Body of pancreas (tissue), 4 donors: ENCODE measurements at regions not wholly inside any gene's neighbourhood (a gene's known extent, or its start where the extent isn't known, plus 50 kb on each side); places are given as distances from the start of the nearest gene placed in this dataset.

ENCODE experiments used
- CTCF ChIP-seq, 7 experiments: fragments of 450-650 bp in 4 of 7; fragments of 200-600 bp in 3 of 7; sonication (generic) in 3 of 7; IDR thresholded peaks; one replicate each; pipeline ENCODE4 v1.5.1; 2016 to 2019; ENCODE audit warnings: antibody characterized with exemption in 7 of 7
- POLR2A ChIP-seq, 3 donors: fragments of 450-650 bp; IDR thresholded peaks; one replicate each; pipeline ENCODE4 v1.6.1; 2016; ENCODE audit warnings: antibody characterized with exemption in 3 of 3, mild to moderate bottlenecking in 2 of 3

DNA sequence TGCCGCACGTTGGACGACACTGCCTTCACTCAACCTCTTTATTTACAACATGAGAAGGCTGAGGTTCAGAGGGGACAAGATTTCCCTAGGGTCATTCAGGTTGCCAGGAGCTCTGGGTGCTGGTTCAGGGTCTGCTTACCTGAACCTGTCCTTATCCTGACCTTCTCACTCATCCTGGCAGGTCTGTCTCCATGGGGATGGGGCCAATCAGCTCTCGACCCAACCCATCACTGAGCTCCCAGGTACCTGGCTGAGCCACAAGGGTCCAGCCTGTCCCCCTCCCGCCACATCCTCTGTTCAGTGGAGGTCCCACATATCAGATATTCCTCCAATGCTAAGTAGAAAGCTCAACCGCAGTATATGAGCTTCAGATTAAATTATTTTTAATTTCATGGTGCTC is 225.6 kb downstream of the ANKRD60 start:
- TF ChIP-seq CTCF (IDR thresholded peaks at IDR 0.05) (no peak), POLR2A (IDR thresholded peaks at IDR 0.05) (no peak)
